ENCODE measurements at regions not wholly inside any gene's neighbourhood (a gene's known extent, or its start where the extent isn't known, plus 50 kb on each side); places are given as distances from the start of the nearest gene placed in this dataset.

GRCh38 chr21:27293239-27293638 is 326.4 kb upstream of the ADAMTS5 start:
- Histone ChIP-seq H3K4me1 (ENCODE audit: control insufficient read depth, low read length) (no peaks in the 10 kb centered on the region), H3K9me3 (ENCODE audit: control insufficient read depth, insufficient read depth, low read length) (no peaks in the 10 kb centered on the region; the same call in 1 of the 2 replicates), H3K36me3 (ENCODE audit: control insufficient read depth, low read length) (no peaks in the 10 kb centered on the region), H3K4me3 (ENCODE audit: low read length) (no peak overlapping the region), H3K27ac (ENCODE audit: low read depth, low read length) (no peak overlapping the region), H3K27me3 (ENCODE audit: control insufficient read depth, low read length) (no peaks in the 10 kb centered on the region), H3F3A (ENCODE audit: control insufficient read depth, insufficient read depth) (no peaks in the 10 kb centered on the region), H3K79me2 (ENCODE audit: control insufficient read depth, low read length) (no peaks in the 10 kb centered on the region), H3K4me2 (ENCODE audit: low read length) (no peak overlapping the region), H3K9me2 (replicated peaks; ENCODE audit: control insufficient read depth, low read length) (no peaks in the 10 kb centered on the region), H4K20me1 (ENCODE audit: control insufficient read depth, insufficient read depth, low read depth, low read length) (no peaks in the 10 kb centered on the region)
- TF ChIP-seq CTCF (IDR thresholded peaks at IDR 0.05; ENCODE audit: low read depth, low read length, poor library complexity, severe bottlenecking) = no peak
- no peak for TF ChIP-seq EZH2phosphoT487 (IDR thresholded peaks at IDR 0.05; ENCODE audit: borderline replicate concordance, low read length)

GRCh38 chr21:27292783-27293182 is 325.9 kb upstream of the ADAMTS5 start:
- TF ChIP-seq CTCF (IDR thresholded peaks at IDR 0.05; ENCODE audit: low read depth, low read length, poor library complexity, severe bottlenecking) (no peak), EZH2phosphoT487 (IDR thresholded peaks at IDR 0.05; ENCODE audit: borderline replicate concordance, low read length) (no peak)
- no peaks in the 10 kb centered on the region for H3K4me1 ChIP-seq (ENCODE audit: control insufficient read depth, low read length)
- H3K27me3 ChIP-seq (ENCODE audit: control insufficient read depth, low read length) = no peaks in the 10 kb centered on the region
- H3F3A ChIP-seq (ENCODE audit: control insufficient read depth, insufficient read depth) = no peaks in the 10 kb centered on the region
- H3K36me3 ChIP-seq (ENCODE audit: control insufficient read depth, low read length) = no peaks in the 10 kb centered on the region
- H3K4me3 ChIP-seq (ENCODE audit: low read length) = no peak overlapping the region
- H3K79me2 ChIP-seq (ENCODE audit: control insufficient read depth, low read length) = no peaks in the 10 kb centered on the region
- no peak overlapping the region for H3K27ac ChIP-seq (ENCODE audit: low read depth, low read length)
- H3K4me2 ChIP-seq (ENCODE audit: low read length) = no peak overlapping the region
- H4K20me1 ChIP-seq (ENCODE audit: control insufficient read depth, insufficient read depth, low read depth, low read length) = no peaks in the 10 kb centered on the region
- H3K9me3 ChIP-seq (ENCODE audit: control insufficient read depth, insufficient read depth, low read length) = no peaks in the 10 kb centered on the region; the same call in 1 of the 2 replicates
- H3K9me2 ChIP-seq (replicated peaks; ENCODE audit: control insufficient read depth, low read length) = no peaks in the 10 kb centered on the region

- H3K27me3 ChIP-seq (ENCODE audit: control insufficient read depth, low read length) = no peaks in the 10 kb centered on the region
These were observed 325.3 kb upstream of the ADAMTS5 start for GRCh38 chr21:27292229-27292628.

More at GRCh38 chr21:27292229-27292628, 325.3 kb upstream of the ADAMTS5 start:
- H3K27ac ChIP-seq (ENCODE audit: low read depth, low read length) = no peak overlapping the region
- H3K36me3 ChIP-seq (ENCODE audit: control insufficient read depth, low read length) = no peaks in the 10 kb centered on the region
- no peak overlapping the region for H3K4me3 ChIP-seq (ENCODE audit: low read length)
- no peaks in the 10 kb centered on the region for H3F3A ChIP-seq (ENCODE audit: control insufficient read depth, insufficient read depth)
- H3K4me1 ChIP-seq (ENCODE audit: control insufficient read depth, low read length) = no peaks in the 10 kb centered on the region
- H3K9me3 ChIP-seq (ENCODE audit: control insufficient read depth, insufficient read depth, low read length) = peaks cover 1% of the 10 kb centered on the region; the same call in 1 of the 2 replicates
- no peaks in the 10 kb centered on the region for H3K79me2 ChIP-seq (ENCODE audit: control insufficient read depth, low read length)
- H4K20me1 ChIP-seq (ENCODE audit: control insufficient read depth, insufficient read depth, low read depth, low read length) = no peaks in the 10 kb centered on the region
- TF ChIP-seq CTCF (IDR thresholded peaks at IDR 0.05; ENCODE audit: low read depth, low read length, poor library complexity, severe bottlenecking) (no peak), EZH2phosphoT487 (IDR thresholded peaks at IDR 0.05; ENCODE audit: borderline replicate concordance, low read length) (no peak)
- H3K4me2 ChIP-seq (ENCODE audit: low read length) = no peak overlapping the region
- no peaks in the 10 kb centered on the region for H3K9me2 ChIP-seq (replicated peaks; ENCODE audit: control insufficient read depth, low read length)
